ENCODE measurements at regions not wholly inside any gene's neighbourhood (a gene's known extent, or its start where the extent isn't known, plus 50 kb on each side); places are given as distances from the start of the nearest gene placed in this dataset.

- Histone ChIP-seq H3K4me3 (ENCODE audit: low read depth, low read length) (no peak overlapping the region), H3K79me2 (no peaks in the 10 kb centered on the region), H3K4me2 (ENCODE audit: low read length) (no peak overlapping the region), H2AFZ (no peak overlapping the region), H3K27ac (no peak overlapping the region), H3K4me1 (no peaks in the 10 kb centered on the region), H3K36me3 (ENCODE audit: control insufficient read depth, insufficient read depth, low read length) (no peaks in the 10 kb centered on the region), H3K9me3 (ENCODE audit: control insufficient read depth, low read length) (no peaks in the 10 kb centered on the region), H3K27me3 (ENCODE audit: control insufficient read depth, insufficient read depth, low read length) (no peaks in the 10 kb centered on the region), H3K9ac (no peak overlapping the region)
- no peak for TF ChIP-seq CTCF (IDR thresholded peaks at IDR 0.05)
Measured at GRCh38 chr16:51410125-51410524, 259.1 kb upstream of the SALL1 start.

DNA sequence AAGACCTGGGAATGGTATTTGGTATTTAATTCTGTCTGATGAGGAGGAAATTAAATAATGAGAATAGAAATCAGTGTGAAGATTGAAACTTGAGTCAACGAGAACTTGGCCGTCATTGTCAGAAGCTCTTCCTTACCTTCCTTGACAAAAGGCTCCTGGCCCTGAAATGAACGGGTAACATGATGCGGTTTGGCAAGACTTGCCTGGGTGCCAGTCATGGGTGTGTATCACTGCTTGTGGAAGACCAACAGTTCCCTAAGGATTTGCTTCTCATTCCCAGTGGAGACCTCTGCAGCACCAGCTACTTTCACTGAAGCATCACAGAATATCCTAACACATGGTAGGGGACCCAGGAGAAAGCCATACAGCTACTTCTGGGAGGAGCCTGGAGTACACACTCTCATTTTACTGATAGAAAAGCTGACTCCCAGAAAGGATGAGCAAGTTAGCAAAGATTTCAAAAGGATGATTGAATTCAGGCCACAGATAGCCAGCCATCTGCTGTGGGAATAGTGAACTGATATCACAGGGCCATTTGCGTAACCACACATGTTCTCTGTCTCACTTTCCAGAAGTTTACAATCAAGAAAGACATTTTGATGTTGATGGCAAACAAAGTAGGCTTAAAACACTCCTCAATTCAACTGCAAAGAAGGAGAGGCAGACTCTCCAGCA is 258.1 kb upstream of the SALL1 start:
- no peaks in the 10 kb centered on the region for H3K9me3 ChIP-seq (ENCODE audit: control insufficient read depth, low read length)
- no peaks in the 10 kb centered on the region for H3K36me3 ChIP-seq (ENCODE audit: control insufficient read depth, insufficient read depth, low read length)
- TF ChIP-seq CTCF (IDR thresholded peaks at IDR 0.05) = no peak
- no peak overlapping the region for H3K4me3 ChIP-seq (ENCODE audit: low read depth, low read length)
- H3K27me3 ChIP-seq (ENCODE audit: control insufficient read depth, insufficient read depth, low read length) = no peaks in the 10 kb centered on the region
- H3K4me1 ChIP-seq = no peaks in the 10 kb centered on the region
- no peaks in the 10 kb centered on the region for H3K79me2 ChIP-seq
- no peak overlapping the region for H3K4me2 ChIP-seq (ENCODE audit: low read length)
- no peak overlapping the region for H2AFZ ChIP-seq
- no peak overlapping the region for H3K27ac ChIP-seq
- H3K9ac ChIP-seq = no peak overlapping the region

GRCh38 chr16:51408357-51408756 is 257.3 kb upstream of the SALL1 start:
- no peaks in the 10 kb centered on the region for H3K4me1 ChIP-seq

GRCh38 chr16:51407921-51408320 is 256.9 kb upstream of the SALL1 start:
- Histone ChIP-seq H3K27me3 (ENCODE audit: control insufficient read depth, insufficient read depth, low read length) (no peaks in the 10 kb centered on the region), H3K27ac (no peak overlapping the region), H2AFZ (no peak overlapping the region), H3K4me1 (no peaks in the 10 kb centered on the region), H3K4me2 (ENCODE audit: low read length) (no peak overlapping the region), H3K9ac (no peak overlapping the region), H3K4me3 (ENCODE audit: low read depth, low read length) (no peak overlapping the region), H3K9me3 (ENCODE audit: control insufficient read depth, low read length) (no peaks in the 10 kb centered on the region), H3K79me2 (no peaks in the 10 kb centered on the region), H3K36me3 (ENCODE audit: control insufficient read depth, insufficient read depth, low read length) (no peaks in the 10 kb centered on the region)
- TF ChIP-seq CTCF (IDR thresholded peaks at IDR 0.05) = no peak

More at GRCh38 chr16:51408357-51408756, 257.3 kb upstream of the SALL1 start:
- Histone ChIP-seq H3K79me2 (no peaks in the 10 kb centered on the region), H3K27ac (no peak overlapping the region), H3K4me2 (ENCODE audit: low read length) (no peak overlapping the region), H3K9ac (no peak overlapping the region), H3K4me3 (ENCODE audit: low read depth, low read length) (no peak overlapping the region), H3K9me3 (ENCODE audit: control insufficient read depth, low read length) (no peaks in the 10 kb centered on the region), H3K27me3 (ENCODE audit: control insufficient read depth, insufficient read depth, low read length) (no peaks in the 10 kb centered on the region), H2AFZ (no peak overlapping the region), H3K36me3 (ENCODE audit: control insufficient read depth, insufficient read depth, low read length) (no peaks in the 10 kb centered on the region)
- TF ChIP-seq CTCF (IDR thresholded peaks at IDR 0.05) = no peak

DNA sequence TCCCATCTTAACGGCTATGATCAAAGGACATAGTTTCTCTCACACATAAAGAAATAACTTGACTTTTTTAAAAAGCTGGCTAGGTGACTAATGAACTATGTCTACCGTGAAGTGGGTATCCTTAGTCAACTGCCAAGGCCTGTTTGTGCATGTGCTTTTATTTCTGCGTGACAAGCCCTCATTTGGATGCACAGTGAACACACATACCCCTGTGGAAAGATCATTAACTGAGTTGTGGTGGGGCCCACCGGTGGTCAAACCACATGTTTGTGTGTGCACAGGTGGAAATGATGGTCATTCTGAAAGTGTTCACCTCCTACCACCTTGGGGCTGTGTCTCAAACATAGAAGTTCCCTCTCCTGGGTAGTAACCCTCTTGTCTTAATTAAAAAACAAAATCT is 256.1 kb upstream of the SALL1 start:
- H3K9ac ChIP-seq = no peak overlapping the region
- H3K9me3 ChIP-seq (ENCODE audit: control insufficient read depth, low read length) = no peaks in the 10 kb centered on the region
- no peak overlapping the region for H3K4me3 ChIP-seq (ENCODE audit: low read depth, low read length)
- no peak overlapping the region for H2AFZ ChIP-seq
- TF ChIP-seq CTCF (IDR thresholded peaks at IDR 0.05) = no peak
- no peaks in the 10 kb centered on the region for H3K79me2 ChIP-seq
- H3K4me1 ChIP-seq = no peaks in the 10 kb centered on the region
- no peak overlapping the region for H3K4me2 ChIP-seq (ENCODE audit: low read length)
- no peaks in the 10 kb centered on the region for H3K27me3 ChIP-seq (ENCODE audit: control insufficient read depth, insufficient read depth, low read length)
- H3K36me3 ChIP-seq (ENCODE audit: control insufficient read depth, insufficient read depth, low read length) = no peaks in the 10 kb centered on the region
- no peak overlapping the region for H3K27ac ChIP-seq
